ENCODE measurements at regions not wholly inside any gene's neighbourhood (a gene's known extent, or its start where the extent isn't known, plus 50 kb on each side); places are given as distances from the start of the nearest gene placed in this dataset.

GRCh38 chr3:13233487-13234485, 160.6 kb upstream of the IQSEC1 start:
- no peaks in the 10 kb centered on the region for H3K27me3 ChIP-seq (replicated peaks; ENCODE audit: insufficient read depth, low read length)
- H3K4me3 ChIP-seq (ENCODE audit: low read length), result no peak overlapping the region
- H3K27ac ChIP-seq (ENCODE audit: low read length), result no peak overlapping the region
- no peak overlapping the region for H2AFZ ChIP-seq (ENCODE audit: low read length)
- H3K36me3 ChIP-seq (replicated peaks; ENCODE audit: insufficient read depth, low read length), result no peaks in the 10 kb centered on the region
- no peaks in the 10 kb centered on the region for H3F3A ChIP-seq (ENCODE audit: insufficient read depth, low read length)
- H3K9ac ChIP-seq (ENCODE audit: low read length), result no peak overlapping the region
- no peak overlapping the region for H3K4me2 ChIP-seq (ENCODE audit: low read depth, low read length)
- H3K9me2 ChIP-seq (replicated peaks; ENCODE audit: insufficient read depth, low read length), result no peaks in the 10 kb centered on the region
- H3K4me1 ChIP-seq (ENCODE audit: low read length), result no peaks in the 10 kb centered on the region
- DNase-seq, result no peak
- H4K20me1 ChIP-seq (ENCODE audit: insufficient read depth, low read length), result no peaks in the 10 kb centered on the region
- H3K9me3 ChIP-seq (replicated peaks; ENCODE audit: insufficient read depth, low read length), result no peaks in the 10 kb centered on the region
- TF ChIP-seq EZH2phosphoT487 (IDR thresholded peaks at IDR 0.05; ENCODE audit: low read length) (no peak), EZH2 (optimal IDR thresholded peaks at IDR 0.05; ENCODE audit: low read depth, low read length) (no peak)
- TF ChIP-seq, protein P1, sequence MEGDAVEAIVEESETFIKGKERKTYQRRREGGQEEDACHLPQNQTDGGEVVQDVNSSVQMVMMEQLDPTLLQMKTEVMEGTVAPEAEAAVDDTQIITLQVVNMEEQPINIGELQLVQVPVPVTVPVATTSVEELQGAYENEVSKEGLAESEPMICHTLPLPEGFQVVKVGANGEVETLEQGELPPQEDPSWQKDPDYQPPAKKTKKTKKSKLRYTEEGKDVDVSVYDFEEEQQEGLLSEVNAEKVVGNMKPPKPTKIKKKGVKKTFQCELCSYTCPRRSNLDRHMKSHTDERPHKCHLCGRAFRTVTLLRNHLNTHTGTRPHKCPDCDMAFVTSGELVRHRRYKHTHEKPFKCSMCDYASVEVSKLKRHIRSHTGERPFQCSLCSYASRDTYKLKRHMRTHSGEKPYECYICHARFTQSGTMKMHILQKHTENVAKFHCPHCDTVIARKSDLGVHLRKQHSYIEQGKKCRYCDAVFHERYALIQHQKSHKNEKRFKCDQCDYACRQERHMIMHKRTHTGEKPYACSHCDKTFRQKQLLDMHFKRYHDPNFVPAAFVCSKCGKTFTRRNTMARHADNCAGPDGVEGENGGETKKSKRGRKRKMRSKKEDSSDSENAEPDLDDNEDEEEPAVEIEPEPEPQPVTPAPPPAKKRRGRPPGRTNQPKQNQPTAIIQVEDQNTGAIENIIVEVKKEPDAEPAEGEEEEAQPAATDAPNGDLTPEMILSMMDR (IDR thresholded peaks at IDR 0.05; ENCODE audit: low read length), result no peak
- H3K79me2 ChIP-seq (ENCODE audit: low read length), result no peaks in the 10 kb centered on the region

DNA sequence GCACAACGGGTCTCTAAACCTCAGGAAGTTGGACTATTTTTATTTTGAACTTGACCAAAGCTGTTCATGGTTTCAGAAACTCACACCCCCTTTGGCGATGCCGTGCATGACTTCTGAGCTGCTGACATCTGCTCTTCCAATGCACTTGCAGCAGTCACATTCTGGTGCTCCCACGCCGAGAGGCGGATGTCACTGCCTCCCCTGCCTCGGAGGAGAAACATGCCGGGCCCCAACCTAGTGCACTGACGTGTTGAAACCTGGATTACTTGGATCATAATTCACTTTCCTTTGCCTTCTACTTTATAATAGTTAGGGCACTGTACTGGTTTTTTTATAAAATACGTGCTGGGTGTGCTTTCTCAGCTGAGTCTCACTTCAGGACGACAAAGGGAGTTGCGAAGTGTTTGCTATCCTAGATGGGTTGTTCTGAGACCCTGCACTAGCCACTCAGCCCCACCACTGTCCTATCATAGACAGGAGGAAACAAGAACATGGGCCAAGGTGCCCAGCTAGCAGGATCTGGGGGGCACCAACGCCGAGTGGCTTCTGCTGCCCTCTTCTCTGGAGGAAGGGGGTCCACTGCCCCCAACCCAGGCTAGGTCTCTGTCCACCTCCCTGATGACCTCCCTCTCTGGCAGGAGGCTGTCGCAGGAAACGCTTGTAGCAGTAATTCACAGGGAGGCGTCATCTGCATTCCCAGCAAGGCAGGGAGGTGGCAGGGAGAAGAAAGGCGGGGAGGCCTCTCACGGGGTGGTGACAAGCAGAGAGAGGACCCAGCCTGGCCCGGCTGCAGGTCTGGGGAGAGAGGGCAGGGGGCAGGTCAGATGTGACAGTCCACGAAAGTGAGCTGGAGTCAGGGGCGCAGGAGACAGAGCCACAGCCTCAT, 158.8 kb upstream of the IQSEC1 start:
- Histone ChIP-seq H3K4me2 (ENCODE audit: low read depth, low read length) (no peak overlapping the region), H3F3A (ENCODE audit: insufficient read depth, low read length) (no peaks in the 10 kb centered on the region), H3K79me2 (ENCODE audit: low read length) (no peaks in the 10 kb centered on the region), H3K9me2 (replicated peaks; ENCODE audit: insufficient read depth, low read length) (no peaks in the 10 kb centered on the region), H4K20me1 (ENCODE audit: insufficient read depth, low read length) (no peaks in the 10 kb centered on the region), H3K27me3 (replicated peaks; ENCODE audit: insufficient read depth, low read length) (no peaks in the 10 kb centered on the region), H3K36me3 (replicated peaks; ENCODE audit: insufficient read depth, low read length) (no peaks in the 10 kb centered on the region), H3K4me3 (ENCODE audit: low read length) (no peak overlapping the region), H2AFZ (ENCODE audit: low read length) (no peak overlapping the region), H3K9me3 (replicated peaks; ENCODE audit: insufficient read depth, low read length) (no peaks in the 10 kb centered on the region), H3K27ac (ENCODE audit: low read length) (no peak overlapping the region), H3K9ac (ENCODE audit: low read length) (no peak overlapping the region), H3K4me1 (ENCODE audit: low read length) (no peaks in the 10 kb centered on the region)
- no peak for DNase-seq
- TF ChIP-seq, protein P1 (IDR thresholded peaks at IDR 0.05; ENCODE audit: low read length), result no peak

- Histone ChIP-seq H3K36me3 (replicated peaks; ENCODE audit: insufficient read depth, low read length) (no peaks in the 10 kb centered on the region), H3K9me2 (replicated peaks; ENCODE audit: insufficient read depth, low read length) (no peaks in the 10 kb centered on the region), H3K4me2 (ENCODE audit: low read depth, low read length) (no peak overlapping the region), H3K9ac (ENCODE audit: low read length) (no peak overlapping the region), H3K9me3 (replicated peaks; ENCODE audit: insufficient read depth, low read length) (no peaks in the 10 kb centered on the region), H3K4me3 (ENCODE audit: low read length) (no peak overlapping the region), H3K27me3 (replicated peaks; ENCODE audit: insufficient read depth, low read length) (no peaks in the 10 kb centered on the region), H3F3A (ENCODE audit: insufficient read depth, low read length) (no peaks in the 10 kb centered on the region), H3K27ac (ENCODE audit: low read length) (no peak overlapping the region), H3K79me2 (ENCODE audit: low read length) (no peaks in the 10 kb centered on the region), H2AFZ (ENCODE audit: low read length) (no peak overlapping the region), H3K4me1 (ENCODE audit: low read length) (no peaks in the 10 kb centered on the region), H4K20me1 (ENCODE audit: insufficient read depth, low read length) (no peaks in the 10 kb centered on the region)
- DNase-seq, result peak; percentile 32
- TF ChIP-seq EZH2phosphoT487 (IDR thresholded peaks at IDR 0.05; ENCODE audit: low read length) (no peak), EZH2 (optimal IDR thresholded peaks at IDR 0.05; ENCODE audit: low read depth, low read length) (no peak)
- TF ChIP-seq, protein P1 (IDR thresholded peaks at IDR 0.05; ENCODE audit: low read length), result peak; percentile 40
Observed at GRCh38 chr3:13229273-13229949, 156.2 kb upstream of the IQSEC1 start.
